ENCODE measurements at regions not wholly inside any gene's neighbourhood (a gene's known extent, or its start where the extent isn't known, plus 50 kb on each side); places are given as distances from the start of the nearest gene placed in this dataset.

DNA sequence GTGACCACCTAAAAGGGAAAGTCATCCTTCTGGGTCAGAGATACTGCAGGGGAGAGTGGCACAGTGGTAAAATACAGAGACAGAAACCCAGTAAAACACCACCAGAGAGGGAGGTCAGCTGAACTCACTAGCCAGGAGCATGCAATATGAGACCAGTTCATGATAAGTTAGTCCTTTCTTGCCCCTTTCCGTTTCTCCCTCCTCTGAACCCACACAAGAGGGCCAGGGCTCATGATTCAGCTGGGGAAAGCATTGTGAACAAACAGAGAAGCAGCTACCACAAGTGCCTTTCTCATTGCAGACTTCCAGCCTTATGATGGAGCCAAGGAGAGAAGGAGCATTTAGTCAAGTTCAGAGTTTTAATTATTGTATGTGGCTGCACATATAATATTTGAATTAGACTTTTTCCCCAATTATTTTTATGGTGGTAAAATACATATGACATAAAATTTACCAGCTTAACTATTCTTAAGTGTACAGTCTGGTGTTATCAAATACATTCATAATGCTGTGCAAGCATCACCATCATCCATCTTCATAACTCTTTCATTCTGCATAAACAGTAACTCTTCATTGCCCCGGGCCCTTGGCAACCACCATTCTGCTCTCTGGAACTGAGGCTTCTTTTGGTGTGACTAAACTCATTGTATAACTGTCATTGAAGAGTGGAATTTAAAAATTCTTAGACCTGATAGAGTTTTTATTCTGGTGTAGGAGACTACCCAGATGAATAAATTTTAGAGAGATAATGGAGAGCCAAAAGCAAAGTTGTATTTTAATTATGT, 114.6 kb downstream of the DDIT4L start:
- Histone ChIP-seq H3K4me3 (no peak overlapping the region), H3K9me2 (ENCODE audit: insufficient read depth) (no peaks in the 10 kb centered on the region), H3K27me3 (ENCODE audit: insufficient read depth, low read depth) (no peaks in the 10 kb centered on the region), H3K9me3 (ENCODE audit: insufficient read depth, low read depth) (peaks cover 3% of the 10 kb centered on the region), H2AFZ (no peak overlapping the region), H3F3A (ENCODE audit: insufficient read depth, low read depth) (no peaks in the 10 kb centered on the region), H3K27ac (no peak overlapping the region), H3K36me3 (ENCODE audit: low read depth) (no peaks in the 10 kb centered on the region), H3K4me1 (replicated peaks; ENCODE audit: insufficient read depth) (peaks cover 11% of the 10 kb centered on the region), H3K79me2 (ENCODE audit: low read depth) (no peaks in the 10 kb centered on the region), H4K20me1 (ENCODE audit: insufficient read depth) (no peaks in the 10 kb centered on the region), H3K4me2 (no peak overlapping the region)
- ChIA-PET CTCF (no interaction called here), POLR2A (ENCODE audit: unreplicated experiment) (no interaction called here)
- DNase-seq = no peak
- no peak for TF ChIP-seq EZH2 (IDR thresholded peaks at IDR 0.05; ENCODE audit: low read depth)
- TF ChIP-seq, protein P1, sequence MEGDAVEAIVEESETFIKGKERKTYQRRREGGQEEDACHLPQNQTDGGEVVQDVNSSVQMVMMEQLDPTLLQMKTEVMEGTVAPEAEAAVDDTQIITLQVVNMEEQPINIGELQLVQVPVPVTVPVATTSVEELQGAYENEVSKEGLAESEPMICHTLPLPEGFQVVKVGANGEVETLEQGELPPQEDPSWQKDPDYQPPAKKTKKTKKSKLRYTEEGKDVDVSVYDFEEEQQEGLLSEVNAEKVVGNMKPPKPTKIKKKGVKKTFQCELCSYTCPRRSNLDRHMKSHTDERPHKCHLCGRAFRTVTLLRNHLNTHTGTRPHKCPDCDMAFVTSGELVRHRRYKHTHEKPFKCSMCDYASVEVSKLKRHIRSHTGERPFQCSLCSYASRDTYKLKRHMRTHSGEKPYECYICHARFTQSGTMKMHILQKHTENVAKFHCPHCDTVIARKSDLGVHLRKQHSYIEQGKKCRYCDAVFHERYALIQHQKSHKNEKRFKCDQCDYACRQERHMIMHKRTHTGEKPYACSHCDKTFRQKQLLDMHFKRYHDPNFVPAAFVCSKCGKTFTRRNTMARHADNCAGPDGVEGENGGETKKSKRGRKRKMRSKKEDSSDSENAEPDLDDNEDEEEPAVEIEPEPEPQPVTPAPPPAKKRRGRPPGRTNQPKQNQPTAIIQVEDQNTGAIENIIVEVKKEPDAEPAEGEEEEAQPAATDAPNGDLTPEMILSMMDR (conservative IDR thresholded peaks at IDR 0.05) = no peak
- no TSS peak for BruUV-seq (replicated peaks)
- intact Hi-C loops (cut with micrococcal nuclease; ENCODE audit: unreplicated experiment) = no loop called here

DNA sequence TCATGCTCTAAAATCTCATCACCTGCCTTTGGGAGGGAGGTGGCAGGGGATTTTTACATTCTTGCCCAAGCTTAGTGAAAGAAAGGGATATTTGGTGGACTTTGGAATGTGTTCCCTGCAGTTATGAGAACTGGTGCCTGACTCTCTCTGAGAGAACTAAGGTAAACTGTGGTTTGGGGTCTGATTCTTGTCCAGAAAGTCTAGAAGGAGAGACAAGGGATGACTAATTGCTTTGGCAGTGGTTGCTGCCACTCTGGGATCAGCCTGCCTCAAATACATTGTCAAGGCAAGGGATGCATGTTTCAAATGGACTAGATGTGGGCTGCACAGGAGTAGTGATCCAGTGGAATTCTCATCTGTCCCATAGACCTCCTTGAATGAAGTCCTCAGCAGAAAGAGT, 115.2 kb downstream of the DDIT4L start:
- ChIA-PET POLR2A (ENCODE audit: unreplicated experiment) (interaction anchor here (0.7 kb wide), 1 partner anchor 11 kb away, joined by 7 read pairs; no protein-coding TSS in a partner anchor), CTCF (no interaction called here)
- Histone ChIP-seq H4K20me1 (ENCODE audit: insufficient read depth) (no peaks in the 10 kb centered on the region), H3K79me2 (ENCODE audit: low read depth) (no peaks in the 10 kb centered on the region), H3K9me2 (ENCODE audit: insufficient read depth) (no peaks in the 10 kb centered on the region), H3K27me3 (ENCODE audit: insufficient read depth, low read depth) (no peaks in the 10 kb centered on the region), H3K9me3 (ENCODE audit: insufficient read depth, low read depth) (peaks cover 3% of the 10 kb centered on the region), H3K4me3 (no peak overlapping the region), H3F3A (ENCODE audit: insufficient read depth, low read depth) (no peaks in the 10 kb centered on the region), H2AFZ (no peak overlapping the region), H3K4me2 (no peak overlapping the region), H3K4me1 (replicated peaks; ENCODE audit: insufficient read depth) (peaks cover 11% of the 10 kb centered on the region), H3K27ac (no peak overlapping the region), H3K36me3 (ENCODE audit: low read depth) (no peaks in the 10 kb centered on the region)
- DNase-seq = no peak
- intact Hi-C loops (cut with micrococcal nuclease; ENCODE audit: unreplicated experiment) = no loop called here
- no TSS peak for BruUV-seq (replicated peaks)
- TF ChIP-seq, protein P1 (conservative IDR thresholded peaks at IDR 0.05) = no peak
- TF ChIP-seq EZH2 (IDR thresholded peaks at IDR 0.05; ENCODE audit: low read depth) = no peak

DNA sequence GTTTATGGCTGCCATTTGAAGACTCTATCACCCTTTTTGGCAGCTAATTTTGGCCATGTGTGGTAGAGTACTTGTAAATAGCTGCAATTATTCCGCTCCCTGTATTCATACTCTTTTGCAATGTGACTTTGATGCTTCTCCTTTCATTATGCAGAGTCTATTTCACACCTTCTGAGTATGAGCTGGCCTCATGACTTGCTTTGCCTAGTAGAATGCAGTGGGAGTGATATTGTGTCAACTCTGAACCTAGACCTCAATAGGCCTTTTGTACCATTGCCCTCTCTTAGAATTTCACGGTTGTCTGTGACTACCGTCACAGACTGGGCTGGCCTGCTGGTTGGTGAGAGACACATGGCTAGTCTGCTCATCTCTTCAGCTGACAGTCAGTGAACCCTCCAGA, 118.8 kb downstream of the DDIT4L start:
- no peak for DNase-seq
- ChIA-PET POLR2A (ENCODE audit: unreplicated experiment) (no interaction called here), CTCF (no interaction called here)
- no TSS peak for BruUV-seq (replicated peaks)
- Histone ChIP-seq H2AFZ (no peak overlapping the region), H3K9me3 (ENCODE audit: insufficient read depth, low read depth) (no peaks in the 10 kb centered on the region; the same call in 1 of the 2 replicates), H3K4me1 (replicated peaks; ENCODE audit: insufficient read depth) (peaks cover 3% of the 10 kb centered on the region), H3K79me2 (ENCODE audit: low read depth) (no peaks in the 10 kb centered on the region), H3K27me3 (ENCODE audit: insufficient read depth, low read depth) (no peaks in the 10 kb centered on the region), H3K9me2 (ENCODE audit: insufficient read depth) (no peaks in the 10 kb centered on the region), H4K20me1 (ENCODE audit: insufficient read depth) (no peaks in the 10 kb centered on the region), H3K36me3 (ENCODE audit: low read depth) (no peaks in the 10 kb centered on the region), H3F3A (ENCODE audit: insufficient read depth, low read depth) (no peaks in the 10 kb centered on the region), H3K4me3 (no peak overlapping the region), H3K27ac (no peak overlapping the region), H3K4me2 (no peak overlapping the region)
- TF ChIP-seq EZH2 (IDR thresholded peaks at IDR 0.05; ENCODE audit: low read depth) = no peak
- TF ChIP-seq, protein P1 (conservative IDR thresholded peaks at IDR 0.05) = no peak
- intact Hi-C loops (cut with micrococcal nuclease; ENCODE audit: unreplicated experiment) = no loop called here
